Type B pancreatic cell (in vitro differentiated cells): ENCODE measurements at regions not wholly inside any gene's neighbourhood (a gene's known extent, or its start where the extent isn't known, plus 50 kb on each side); places are given as distances from the start of the nearest gene placed in this dataset.
"Not testable (repeated sequence)": the region's sequence is repeated elsewhere in the genome, so short reads cannot be mapped to it uniquely, and the experiment has no call there.

Experiments
- DNase-seq: peaks from one replicate; pipeline ENCODE4 v3.0.0; 2021; ENCODE audit warnings: mixed read lengths; ENCODE audit not compliant: unreplicated experiment; ENCODE audit errors: extremely low spot score
- H3K27ac Mint-ChIP-seq: 2 replicates; pipeline ENCODE4 v1.8.0; 2021; ENCODE audit warnings: mild to moderate bottlenecking, mixed read lengths
- H3K27me3 Mint-ChIP-seq: 2 replicates; pipeline ENCODE4 v1.8.0; 2021; ENCODE audit warnings: mixed read lengths
- H3K36me3 Mint-ChIP-seq: 2 replicates; pipeline ENCODE4 v1.8.0; 2021; ENCODE audit warnings: mixed read lengths
- H3K4me1 Mint-ChIP-seq: one replicate; pipeline ENCODE4 v1.8.0; 2021; ENCODE audit warnings: mixed read lengths; ENCODE audit not compliant: unreplicated experiment
- H3K4me3 Mint-ChIP-seq: 2 replicates; pipeline ENCODE4 v1.8.0; 2021; ENCODE audit warnings: mild to moderate bottlenecking, mixed read lengths
- H3K9me3 Mint-ChIP-seq: 2 replicates; pipeline ENCODE4 v1.8.0; 2021; ENCODE audit warnings: mixed read lengths
- CTCF ChIP-seq: fragments of 200-600 bp; sonication (generic); conservative IDR thresholded peaks from 2 replicates; pipeline ENCODE4 v1.5.0; 2021; ENCODE audit warnings: antibody characterized with exemption, mild to moderate bottlenecking

DNA sequence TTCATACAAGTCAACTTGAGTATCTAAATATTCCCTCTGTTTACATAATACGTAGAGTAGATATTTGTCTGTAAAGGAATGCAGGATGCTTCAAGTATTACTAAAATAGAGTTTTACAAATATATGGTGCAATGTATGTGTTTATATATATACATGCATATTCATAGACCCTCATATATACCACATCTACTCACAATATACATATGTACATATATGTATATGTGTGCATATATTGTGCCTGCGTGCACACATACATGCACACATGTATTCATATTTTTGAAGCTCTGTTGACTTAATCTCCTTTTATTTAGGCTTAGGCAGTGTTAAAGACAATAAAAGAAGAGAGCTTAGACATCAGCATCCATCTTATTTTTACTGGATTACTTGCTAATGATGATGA, 616.6 kb upstream of the GOT2 start:
- no peak for TF ChIP-seq CTCF

DNA sequence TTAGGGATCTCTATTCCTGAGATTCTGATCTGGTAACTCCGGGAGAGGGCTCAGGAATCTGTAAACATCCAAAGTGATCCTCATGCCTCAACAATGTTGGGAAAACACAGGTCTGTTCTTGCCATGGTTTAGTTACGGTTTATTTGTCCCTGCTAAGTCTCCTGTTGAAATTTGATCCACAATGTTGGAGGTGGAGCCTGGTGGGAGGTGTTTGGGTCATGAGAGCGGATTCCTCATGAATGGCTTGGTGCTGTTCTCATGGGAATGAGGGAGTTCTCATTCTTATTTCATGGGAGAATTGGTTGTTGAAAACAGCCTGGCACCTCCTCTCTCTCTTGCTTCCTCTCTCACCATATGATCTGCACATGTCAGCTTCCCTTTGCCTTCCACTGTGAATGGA, 608.6 kb upstream of the GOT2 start:
- H3K27ac Mint-ChIP-seq, result no peak overlapping the region
- no peak for DNase-seq
- no peaks in the 10 kb centered on the region for H3K9me3 Mint-ChIP-seq
- no peaks in the 10 kb centered on the region for H3K4me1 Mint-ChIP-seq
- no peaks in the 10 kb centered on the region for H3K36me3 Mint-ChIP-seq
- peaks cover 19% of the 10 kb centered on the region for H3K27me3 Mint-ChIP-seq
- no peak for TF ChIP-seq CTCF
- H3K4me3 Mint-ChIP-seq, result no peak overlapping the region

More for the DNA sequence above, 616.6 kb upstream of the GOT2 start:
- no peak overlapping the region for H3K4me3 Mint-ChIP-seq
- no peak overlapping the region for H3K27ac Mint-ChIP-seq
- DNase-seq, result no peak
- H3K9me3 Mint-ChIP-seq, result no peaks in the 10 kb centered on the region
- H3K4me1 Mint-ChIP-seq, result no peaks in the 10 kb centered on the region
- peaks cover 2% of the 10 kb centered on the region for H3K27me3 Mint-ChIP-seq
- no peaks in the 10 kb centered on the region for H3K36me3 Mint-ChIP-seq

DNA sequence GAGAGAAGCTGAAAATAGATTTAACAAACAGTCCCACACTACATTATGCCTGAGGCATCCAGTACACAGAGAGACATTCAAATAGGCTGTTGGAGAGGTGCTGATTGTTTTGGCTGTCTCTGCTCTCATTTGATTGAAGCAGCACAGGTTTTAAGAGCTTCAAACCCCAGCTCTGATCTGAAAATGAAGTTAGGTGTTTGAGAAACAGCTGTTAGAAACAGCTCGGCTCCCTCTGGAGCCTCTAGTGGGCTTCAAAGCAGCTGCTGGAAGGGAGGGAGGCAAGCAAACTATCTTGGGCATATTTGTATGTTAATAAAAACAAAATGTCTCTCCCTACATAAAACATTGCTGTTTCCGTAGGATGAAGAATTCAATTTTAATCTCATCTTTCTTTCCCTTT, 607.3 kb upstream of the GOT2 start:
- DNase-seq, result no peak
- peak; percentile 35 for TF ChIP-seq CTCF
- Mint-ChIP-seq H3K9me3 (no peaks in the 10 kb centered on the region), H3K27ac (no peak overlapping the region), H3K4me3 (no peak overlapping the region), H3K36me3 (no peaks in the 10 kb centered on the region), H3K4me1 (no peaks in the 10 kb centered on the region), H3K27me3 (peaks cover 16% of the 10 kb centered on the region)

DNA sequence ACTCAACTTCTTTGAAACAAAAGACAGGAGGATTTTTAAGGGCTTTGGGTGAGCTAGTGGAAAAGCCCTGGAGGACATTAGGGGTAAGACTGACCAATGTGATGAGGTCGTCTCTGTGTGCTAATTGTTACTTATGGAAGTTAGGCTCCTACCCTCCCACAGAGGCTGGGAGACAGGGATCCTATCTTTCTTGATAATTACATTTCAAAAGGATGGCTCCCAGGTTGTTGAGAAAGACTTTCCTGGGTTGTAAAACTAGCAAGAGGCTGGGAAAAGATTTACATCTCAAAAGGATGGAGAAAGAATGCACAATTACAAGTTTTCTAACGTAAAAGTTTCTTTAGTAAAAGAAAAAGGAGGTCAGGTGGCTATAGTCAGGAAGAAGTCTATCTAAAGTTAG, 605.8 kb upstream of the GOT2 start:
- H3K9me3 Mint-ChIP-seq, result no peaks in the 10 kb centered on the region
- no peaks in the 10 kb centered on the region for H3K36me3 Mint-ChIP-seq
- peaks cover 15% of the 10 kb centered on the region for H3K27me3 Mint-ChIP-seq
- H3K4me3 Mint-ChIP-seq, result no peak overlapping the region
- TF ChIP-seq CTCF, result no peak
- no peak overlapping the region for H3K27ac Mint-ChIP-seq
- no peak for DNase-seq
- no peaks in the 10 kb centered on the region for H3K4me1 Mint-ChIP-seq

DNA sequence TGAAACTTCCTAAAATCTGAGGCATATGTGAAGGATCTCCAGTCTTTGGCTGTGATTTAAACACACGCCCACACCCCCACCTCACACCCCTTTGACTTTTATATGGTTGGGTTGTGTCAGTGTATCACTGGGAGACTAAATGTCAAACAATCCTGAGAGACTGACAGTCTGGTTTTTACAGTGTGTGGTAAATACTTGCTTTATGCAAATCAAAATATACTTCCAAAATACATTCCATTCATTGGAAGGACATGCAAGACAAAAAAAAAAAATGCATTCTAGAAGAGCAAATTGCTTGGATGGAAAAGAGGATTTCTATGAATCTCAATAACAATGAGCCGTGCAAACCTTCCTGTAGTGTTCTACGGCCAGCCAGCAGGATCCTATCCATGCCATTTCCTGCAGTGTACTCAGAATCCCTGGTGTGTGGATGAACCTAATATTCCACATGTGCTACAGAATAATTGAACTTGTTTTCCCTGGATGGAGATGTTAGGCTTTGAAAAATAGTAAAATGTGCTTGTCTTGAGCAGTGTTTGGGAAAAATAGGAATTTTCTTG, 602.1 kb upstream of the GOT2 start:
- no peak for TF ChIP-seq CTCF
- peaks cover 4% of the 10 kb centered on the region for H3K9me3 Mint-ChIP-seq
- no peak overlapping the region for H3K27ac Mint-ChIP-seq
- H3K4me1 Mint-ChIP-seq, result no peaks in the 10 kb centered on the region
- DNase-seq, result no peak
- H3K36me3 Mint-ChIP-seq, result no peaks in the 10 kb centered on the region
- H3K4me3 Mint-ChIP-seq, result no peak overlapping the region
- H3K27me3 Mint-ChIP-seq, result peaks cover 7% of the 10 kb centered on the region

DNA sequence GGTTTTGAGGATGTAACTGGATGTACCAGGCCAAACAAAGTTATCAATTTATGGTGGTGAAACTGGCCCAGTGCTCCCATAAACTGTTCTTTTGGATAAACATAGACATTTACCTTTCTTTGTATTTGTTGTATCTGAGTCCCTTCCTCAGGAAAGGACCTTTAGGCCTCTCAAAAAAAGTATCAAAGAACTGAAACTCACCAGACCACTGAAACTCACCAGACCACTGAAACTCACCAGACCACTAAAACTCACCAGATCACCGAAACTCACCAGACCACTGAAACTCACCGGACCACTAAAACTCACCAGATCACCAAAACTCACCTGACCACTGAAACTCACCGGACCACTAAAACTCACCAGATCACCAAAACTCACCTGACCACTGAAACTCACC, 597.6 kb upstream of the GOT2 start:
- not testable (repeated sequence) for H3K27me3 Mint-ChIP-seq, DNase-seq, H3K9me3 Mint-ChIP-seq, H3K27ac Mint-ChIP-seq, H3K4me1 Mint-ChIP-seq, H3K4me3 Mint-ChIP-seq, H3K36me3 Mint-ChIP-seq
